ENCODE measurements at regions not wholly inside any gene's neighbourhood (a gene's known extent, or its start where the extent isn't known, plus 50 kb on each side); places are given as distances from the start of the nearest gene placed in this dataset.

GRCh38 chr10:28200775-28201174 lies 102.1 kb downstream of the MPP7 start:
- no peaks in the 10 kb centered on the region for H3K4me1 ChIP-seq (ENCODE audit: control insufficient read depth, extremely low read depth, insufficient read depth, low read length)
- H3K27ac ChIP-seq (ENCODE audit: insufficient read depth, low read length) = no peak overlapping the region
- H3K27me3 ChIP-seq (ENCODE audit: control insufficient read depth, insufficient read depth, low read length) = peaks cover 4% of the 10 kb centered on the region
- no peaks in the 10 kb centered on the region for H3K79me2 ChIP-seq (ENCODE audit: control insufficient read depth, insufficient read depth, low read length)
- peak in 1 of 2 donors; percentile 29 for DNase-seq (ENCODE audit: low read depth in 2 of 2)
- H3K4me2 ChIP-seq (ENCODE audit: extremely low read depth, insufficient read depth, low read length) = no peak overlapping the region
- no peak overlapping the region for H2AFZ ChIP-seq (ENCODE audit: low read length)
- H3K9ac ChIP-seq (ENCODE audit: insufficient read depth, low read length) = no peak overlapping the region
- H4K20me1 ChIP-seq (ENCODE audit: control insufficient read depth, extremely low read depth, insufficient read depth, low read length) = no peaks in the 10 kb centered on the region
- no peak overlapping the region for H3K4me3 ChIP-seq (replicated peaks in 1 of 4; ENCODE audit: control extremely low read depth in 1 of 4, insufficient read depth in 1 of 4, low read depth in 3 of 4, low read length in 4 of 4)
- H3K9me3 ChIP-seq (ENCODE audit: control insufficient read depth, insufficient read depth, low read depth, low read length) = no peaks in the 10 kb centered on the region
- TF ChIP-seq CTCF (conservative IDR thresholded peaks at IDR 0.05 in 1 of 2, IDR thresholded peaks at IDR 0.05 in 1 of 2; ENCODE audit: low read depth in 1 of 2, low read length in 2 of 2) = no peak
- TF ChIP-seq EZH2 (IDR thresholded peaks at IDR 0.05; ENCODE audit: low read length, missing control alignments) = no peak
- no peaks in the 10 kb centered on the region for H3K36me3 ChIP-seq (ENCODE audit: control insufficient read depth, insufficient read depth, low read length)

GRCh38 chr10:28199941-28200340 lies 102.9 kb downstream of the MPP7 start:
- Histone ChIP-seq H3K79me2 (ENCODE audit: control insufficient read depth, insufficient read depth, low read length) (no peaks in the 10 kb centered on the region), H3K9ac (ENCODE audit: insufficient read depth, low read length) (no peak overlapping the region), H3K27ac (ENCODE audit: insufficient read depth, low read length) (no peak overlapping the region), H3K27me3 (ENCODE audit: control insufficient read depth, insufficient read depth, low read length) (peaks cover 4% of the 10 kb centered on the region), H3K4me2 (ENCODE audit: extremely low read depth, insufficient read depth, low read length) (no peak overlapping the region), H3K9me3 (ENCODE audit: control insufficient read depth, insufficient read depth, low read depth, low read length) (no peaks in the 10 kb centered on the region), H2AFZ (ENCODE audit: low read length) (no peak overlapping the region), H3K4me3 (replicated peaks in 1 of 4; ENCODE audit: control extremely low read depth in 1 of 4, insufficient read depth in 1 of 4, low read depth in 3 of 4, low read length in 4 of 4) (no peak overlapping the region), H3K36me3 (ENCODE audit: control insufficient read depth, insufficient read depth, low read length) (no peaks in the 10 kb centered on the region), H4K20me1 (ENCODE audit: control insufficient read depth, extremely low read depth, insufficient read depth, low read length) (no peaks in the 10 kb centered on the region), H3K4me1 (ENCODE audit: control insufficient read depth, extremely low read depth, insufficient read depth, low read length) (no peaks in the 10 kb centered on the region)
- DNase-seq (ENCODE audit: low read depth in 2 of 2) = no peak
- TF ChIP-seq CTCF (conservative IDR thresholded peaks at IDR 0.05 in 1 of 2, IDR thresholded peaks at IDR 0.05 in 1 of 2; ENCODE audit: low read depth in 1 of 2, low read length in 2 of 2) = no peak
- no peak for TF ChIP-seq EZH2 (IDR thresholded peaks at IDR 0.05; ENCODE audit: low read length, missing control alignments)

- no peaks in the 10 kb centered on the region for H3K36me3 ChIP-seq (ENCODE audit: control insufficient read depth, insufficient read depth, low read length)
- no peak for TF ChIP-seq EZH2 (IDR thresholded peaks at IDR 0.05; ENCODE audit: low read length, missing control alignments)
- TF ChIP-seq CTCF (conservative IDR thresholded peaks at IDR 0.05 in 1 of 2, IDR thresholded peaks at IDR 0.05 in 1 of 2; ENCODE audit: low read depth in 1 of 2, low read length in 2 of 2) = no peak
Observed at GRCh38 chr10:28190196-28190595, 112.7 kb downstream of the MPP7 start.

More at GRCh38 chr10:28190196-28190595, 112.7 kb downstream of the MPP7 start:
- no peaks in the 10 kb centered on the region for H3K27me3 ChIP-seq (ENCODE audit: control insufficient read depth, insufficient read depth, low read length)
- H3K9ac ChIP-seq (ENCODE audit: insufficient read depth, low read length) = no peak overlapping the region
- H3K4me1 ChIP-seq (ENCODE audit: control insufficient read depth, extremely low read depth, insufficient read depth, low read length) = no peaks in the 10 kb centered on the region
- no peak for DNase-seq (ENCODE audit: low read depth in 2 of 2)
- H3K27ac ChIP-seq (ENCODE audit: insufficient read depth, low read length) = no peak overlapping the region
- no peak overlapping the region for H3K4me3 ChIP-seq (replicated peaks in 1 of 4; ENCODE audit: control extremely low read depth in 1 of 4, insufficient read depth in 1 of 4, low read depth in 3 of 4, low read length in 4 of 4)
- H3K79me2 ChIP-seq (ENCODE audit: control insufficient read depth, insufficient read depth, low read length) = no peaks in the 10 kb centered on the region
- no peaks in the 10 kb centered on the region for H4K20me1 ChIP-seq (ENCODE audit: control insufficient read depth, extremely low read depth, insufficient read depth, low read length)
- H3K9me3 ChIP-seq (ENCODE audit: control insufficient read depth, insufficient read depth, low read depth, low read length) = no peaks in the 10 kb centered on the region
- H2AFZ ChIP-seq (ENCODE audit: low read length) = no peak overlapping the region
- H3K4me2 ChIP-seq (ENCODE audit: extremely low read depth, insufficient read depth, low read length) = no peak overlapping the region
